ENCODE measurements at regions not wholly inside any gene's neighbourhood (a gene's known extent, or its start where the extent isn't known, plus 50 kb on each side); places are given as distances from the start of the nearest gene placed in this dataset.
"Not testable (repeated sequence)": the region's sequence is repeated elsewhere in the genome, so short reads cannot be mapped to it uniquely, and the experiment has no call there.

DNA sequence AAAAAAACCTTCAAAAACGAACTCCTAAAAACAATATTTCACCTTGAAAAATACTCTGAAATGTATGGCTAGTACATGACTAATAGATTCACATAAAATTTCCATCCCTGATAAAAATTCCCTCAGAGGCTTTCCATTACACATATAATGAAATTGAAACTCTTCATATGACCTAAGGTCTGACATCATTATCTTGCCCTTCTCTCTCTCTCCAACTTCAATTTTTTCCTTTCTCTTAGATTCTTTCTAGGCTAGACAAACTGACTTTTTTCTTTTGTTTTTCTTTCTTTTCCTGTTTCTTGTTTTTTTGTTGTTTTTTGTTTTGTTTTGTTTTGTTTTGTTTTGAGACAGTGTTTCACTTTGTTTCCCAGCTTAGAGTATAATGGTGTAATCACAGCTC, 1220.5 kb downstream of the ROBO2 start:
- Histone ChIP-seq H3K4me3 (no peak overlapping the region), H3K4me1 (replicated peaks in 1 of 2) (peaks cover 0 to 12% of the 10 kb centered on the region in 2 donors), H3K27ac (no peak overlapping the region)
- WGBS, 10 experiments = 17 to 100% (median 80%) methylated on average over 1 of the region's 1 CpG; no CpG with 5 or more reads in 1 of the 10 experiments
- no peak for ATAC-seq (replicated peaks in 6 of 8)
- in situ Hi-C loops (cut with MboI; ENCODE audit: low pct_unique_long_range_greater_than_20kb in 2 of 9, low sequenced_read_pairs in 9 of 9, unreplicated experiment in 9 of 9) = loop anchor here in 1 of 9 experiments (25.0 kb wide), 1 partner anchor 377 kb away; no protein-coding TSS in a partner anchor

DNA sequence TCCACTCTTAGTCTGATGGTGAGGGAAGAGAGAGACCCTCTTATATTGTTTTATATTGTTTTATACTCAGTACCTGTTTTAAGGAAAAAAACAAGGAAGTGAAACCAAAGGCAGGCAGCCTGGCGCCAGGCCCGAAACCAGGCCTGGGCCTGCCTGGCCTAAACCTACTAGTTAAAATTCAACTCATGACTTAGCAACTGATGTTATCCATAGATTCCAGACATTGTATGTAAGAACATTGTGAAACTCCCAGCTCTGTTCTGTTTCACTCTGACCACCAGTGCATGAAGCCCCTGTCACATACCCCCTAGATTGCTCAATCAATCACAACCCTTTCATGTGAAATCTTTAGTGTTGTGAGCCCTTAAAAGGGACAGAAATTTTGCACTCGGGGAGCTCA, 1226.7 kb downstream of the ROBO2 start:
- WGBS, 10 experiments = 81 to 100% (median 91%) methylated on average over 2 to 3 of the region's 3 CpGs; no CpG with 5 or more reads in 2 of the 10 experiments
- ATAC-seq (replicated peaks in 6 of 8); H3K27ac ChIP-seq; H3K4me3 ChIP-seq; H3K4me1 ChIP-seq (replicated peaks in 1 of 2): not testable (repeated sequence)
- in situ Hi-C loops (cut with MboI; ENCODE audit: low pct_unique_long_range_greater_than_20kb in 2 of 9, low sequenced_read_pairs in 9 of 9, unreplicated experiment in 9 of 9) = loop anchor here in 1 of 9 experiments (25.0 kb wide), 1 partner anchor 371 kb away; no protein-coding TSS in a partner anchor

DNA sequence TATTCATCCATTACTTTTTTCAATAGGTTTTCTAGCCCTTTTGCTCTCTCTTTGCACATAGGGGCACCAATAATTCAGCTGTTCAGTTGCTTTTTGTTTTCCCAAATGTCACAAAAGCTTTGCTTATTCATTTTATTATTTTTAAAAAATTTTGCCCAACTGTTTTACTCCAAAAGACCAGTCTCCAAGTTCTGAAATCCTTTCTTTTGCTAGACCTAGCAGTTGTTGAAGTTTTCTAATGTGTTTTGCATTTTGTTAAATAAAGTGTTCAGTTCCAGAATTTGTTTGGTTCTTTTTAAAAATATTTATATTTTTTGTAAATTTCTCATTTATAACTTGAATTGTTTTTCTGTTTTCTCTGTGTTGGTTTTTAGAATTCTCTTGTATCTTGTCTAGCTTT, 1227.3 kb downstream of the ROBO2 start:
- H3K4me3 ChIP-seq = no peak overlapping the region
- no peak for ATAC-seq (replicated peaks in 6 of 8)
- in situ Hi-C loops (cut with MboI; ENCODE audit: low pct_unique_long_range_greater_than_20kb in 2 of 9, low sequenced_read_pairs in 9 of 9, unreplicated experiment in 9 of 9) = loop anchor here in 1 of 9 experiments (25.0 kb wide), 1 partner anchor 370 kb away; no protein-coding TSS in a partner anchor
- H3K4me1 ChIP-seq (replicated peaks in 1 of 2) = no peaks in the 10 kb centered on the region
- H3K27ac ChIP-seq = no peak overlapping the region

DNA sequence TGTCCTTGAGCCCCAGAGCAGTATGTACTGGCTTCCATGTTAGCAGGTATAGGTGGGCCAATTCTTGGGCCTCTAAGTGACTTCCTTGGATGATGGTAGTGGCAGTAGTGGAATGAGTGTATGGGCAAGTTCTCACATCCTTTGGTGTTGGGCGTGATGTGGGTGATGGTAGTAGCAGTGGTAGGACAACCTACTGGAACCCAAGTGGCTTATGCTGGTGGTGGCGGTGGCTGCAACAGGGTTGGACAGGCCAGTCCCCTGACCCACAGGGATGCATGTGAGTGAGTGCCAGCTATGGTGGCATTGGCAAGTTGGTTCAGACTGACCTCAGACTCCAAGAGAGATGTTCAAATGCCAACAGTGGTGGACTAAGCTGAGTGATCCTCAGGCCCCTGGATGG, 1228.2 kb downstream of the ROBO2 start:
- no peak overlapping the region for H3K27ac ChIP-seq
- 60 to 100% (median 100%) methylated on average over 1 to 2 of the region's 2 CpGs; no CpG with 5 or more reads in 7 of the 10 experiments for WGBS, 10 experiments
- no peak for ATAC-seq (replicated peaks in 6 of 8)
- no peaks in the 10 kb centered on the region for H3K4me1 ChIP-seq (replicated peaks in 1 of 2)
- no peak overlapping the region for H3K4me3 ChIP-seq
- in situ Hi-C loops (cut with MboI; ENCODE audit: low pct_unique_long_range_greater_than_20kb in 2 of 9, low sequenced_read_pairs in 9 of 9, unreplicated experiment in 9 of 9) = loop anchor here in 1 of 9 experiments (25.0 kb wide), 1 partner anchor 369 kb away; no protein-coding TSS in a partner anchor

DNA sequence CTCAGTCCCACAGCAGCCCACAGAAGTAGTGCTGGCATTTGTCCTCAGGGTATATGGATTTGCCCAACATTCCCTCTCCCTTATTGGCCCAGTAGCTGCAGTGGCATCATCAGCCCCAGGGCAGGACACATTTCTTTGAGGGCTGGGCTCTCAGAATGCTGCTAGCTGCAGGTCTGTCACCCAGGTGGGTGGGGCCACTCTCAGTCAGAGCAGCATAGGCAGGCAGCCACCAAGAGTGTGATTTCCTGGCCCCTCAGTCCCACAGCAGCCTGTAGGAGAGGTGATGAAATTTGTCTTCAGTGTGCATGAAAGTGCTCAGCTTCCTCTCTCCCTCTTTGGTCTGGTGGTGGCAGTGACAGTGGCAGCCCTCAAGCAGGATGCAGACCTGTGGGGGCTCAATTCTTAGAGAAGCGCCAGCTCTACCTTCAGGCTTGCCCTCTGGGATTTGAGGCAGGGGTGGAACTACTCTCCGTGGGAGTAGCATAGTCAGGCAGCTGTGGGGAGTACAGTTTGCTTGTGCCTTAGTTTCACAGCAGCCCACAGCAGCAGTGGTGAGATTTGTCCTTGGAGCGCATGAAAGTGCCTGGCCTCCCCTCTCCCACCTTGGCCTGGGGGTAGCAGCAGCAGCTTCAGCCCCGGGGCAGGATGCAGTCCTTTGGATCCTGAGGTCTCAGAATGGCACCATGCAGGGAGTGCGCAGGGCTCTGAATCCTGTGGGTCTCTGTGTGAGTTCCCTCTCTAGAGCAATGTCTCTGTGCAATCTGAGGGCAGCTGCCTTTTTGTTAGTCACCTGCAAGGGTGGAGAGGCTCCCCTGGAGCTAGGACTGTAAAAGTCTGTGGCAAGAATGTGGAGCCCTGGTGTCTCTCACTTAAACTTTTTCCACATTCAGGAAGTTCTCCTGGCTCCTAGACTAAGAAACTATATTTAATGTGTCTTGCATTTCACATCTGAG, 1229.1 kb downstream of the ROBO2 start:
- 70 to 100% (median 93%) methylated on average over 1 to 4 of the region's 5 CpGs; no CpG with 5 or more reads in 4 of the 10 experiments for WGBS, 10 experiments
- ATAC-seq (replicated peaks in 6 of 8) = peak in 3 of 8 experiments; percentile 38 to 55 (median 53)
- in situ Hi-C loops (cut with MboI; ENCODE audit: low pct_unique_long_range_greater_than_20kb in 2 of 9, low sequenced_read_pairs in 9 of 9, unreplicated experiment in 9 of 9) = loop anchor here in 1 of 9 experiments (25.0 kb wide), 1 partner anchor 368 kb away; no protein-coding TSS in a partner anchor
- H3K4me1 ChIP-seq (replicated peaks in 1 of 2) = no peaks in the 10 kb centered on the region
- H3K27ac ChIP-seq = no peak overlapping the region
- H3K4me3 ChIP-seq = no peak overlapping the region

DNA sequence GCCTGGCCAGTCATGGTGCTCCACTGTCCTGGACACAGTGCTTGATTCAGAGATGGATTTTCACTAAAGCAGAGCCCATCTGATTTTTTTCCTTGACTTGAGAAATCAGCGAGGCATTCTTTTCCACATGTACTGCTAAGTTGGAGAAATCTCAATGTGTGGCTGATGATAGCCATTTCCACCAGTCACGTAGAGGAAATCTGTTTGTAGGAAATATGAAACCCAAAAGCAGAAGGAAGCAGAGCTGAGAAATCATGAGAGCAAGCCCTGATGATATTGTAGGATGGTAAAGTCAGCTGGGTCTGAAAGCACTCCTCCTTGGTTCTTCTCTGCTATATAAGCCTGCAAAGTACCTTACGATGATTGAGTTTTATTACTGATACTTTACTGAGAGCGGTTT, 1233.4 kb downstream of the ROBO2 start:
- WGBS, 10 experiments = 45 to 100% (median 97%) methylated on average over 1 to 4 of the region's 4 CpGs
- no peak for ATAC-seq (replicated peaks in 6 of 8)
- H3K4me3 ChIP-seq = no peak overlapping the region
- in situ Hi-C loops (cut with MboI; ENCODE audit: low pct_unique_long_range_greater_than_20kb in 2 of 9, low sequenced_read_pairs in 9 of 9, unreplicated experiment in 9 of 9) = loop anchor here in 1 of 9 experiments (25.0 kb wide), 1 partner anchor 364 kb away; no protein-coding TSS in a partner anchor
- H3K4me1 ChIP-seq (replicated peaks in 1 of 2) = no peaks in the 10 kb centered on the region
- no peak overlapping the region for H3K27ac ChIP-seq

DNA sequence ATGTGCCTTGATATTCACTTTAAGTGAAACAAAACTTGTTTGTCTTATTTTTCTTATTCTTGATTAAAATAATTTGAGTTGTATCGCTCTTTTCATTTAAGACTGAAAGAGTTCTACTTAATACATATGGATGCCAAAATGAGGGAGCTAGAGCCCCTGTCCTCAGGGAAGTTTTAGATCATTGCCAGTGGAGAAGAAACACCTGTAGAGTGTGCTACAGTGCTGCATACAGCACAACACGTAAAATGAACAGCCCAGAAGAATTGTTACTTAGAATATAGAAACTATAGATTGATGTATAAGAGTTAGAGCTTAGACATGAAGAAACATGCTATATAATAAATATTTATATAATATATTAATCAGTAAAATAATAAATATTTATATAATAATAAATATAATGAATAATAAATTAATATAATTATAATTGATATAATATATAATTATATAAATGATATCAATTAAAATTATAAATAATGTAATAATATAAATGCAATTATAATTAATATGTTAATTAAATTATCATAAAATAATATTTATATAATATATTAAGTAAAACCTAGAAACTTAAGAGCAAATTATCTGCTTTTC, 1234.7 kb downstream of the ROBO2 start:
- H3K27ac ChIP-seq = no peak overlapping the region
- 36 to 100% (median 94%) methylated on average over 1 to 2 of the region's 2 CpGs for WGBS, 10 experiments
- in situ Hi-C loops (cut with MboI; ENCODE audit: low pct_unique_long_range_greater_than_20kb in 2 of 9, low sequenced_read_pairs in 9 of 9, unreplicated experiment in 9 of 9) = loop anchor here in 1 of 9 experiments (25.0 kb wide), 1 partner anchor 363 kb away; no protein-coding TSS in a partner anchor
- ATAC-seq (replicated peaks in 6 of 8) = peak in 1 of 8 experiments; percentile 26
- H3K4me1 ChIP-seq (replicated peaks in 1 of 2) = no peaks in the 10 kb centered on the region
- H3K4me3 ChIP-seq = no peak overlapping the region

DNA sequence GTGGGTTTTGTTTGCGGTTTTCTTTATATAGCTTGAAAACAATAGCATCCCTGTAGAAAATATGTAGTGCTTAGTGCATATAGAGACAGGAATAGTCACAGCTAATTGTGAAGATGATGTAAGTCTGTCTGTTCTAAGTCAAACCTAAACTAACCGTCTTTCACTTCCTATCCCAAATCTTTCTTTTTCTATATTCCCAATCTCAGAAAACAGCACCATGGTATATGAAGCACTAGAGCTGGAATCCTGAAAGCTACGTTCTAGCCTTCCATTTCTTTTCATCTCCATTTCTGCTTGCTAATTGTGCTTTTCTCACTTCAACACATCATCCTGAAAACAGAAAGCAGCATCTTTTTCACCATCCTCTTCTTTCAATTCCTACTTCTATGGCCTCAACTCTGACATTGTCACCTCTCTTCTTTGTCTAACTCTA, 1235.5 kb downstream of the ROBO2 start:
- no peak for ATAC-seq (replicated peaks in 6 of 8)
- Histone ChIP-seq H3K4me1 (replicated peaks in 1 of 2) (no peaks in the 10 kb centered on the region), H3K4me3 (no peak overlapping the region), H3K27ac (no peak overlapping the region)
- in situ Hi-C loops (cut with MboI; ENCODE audit: low pct_unique_long_range_greater_than_20kb in 2 of 9, low sequenced_read_pairs in 9 of 9, unreplicated experiment in 9 of 9) = no loop called here
- WGBS, 10 experiments = 60 to 100% (median 81%) methylated on average over 1 to 3 of the region's 3 CpGs; no CpG with 5 or more reads in 1 of the 10 experiments

DNA sequence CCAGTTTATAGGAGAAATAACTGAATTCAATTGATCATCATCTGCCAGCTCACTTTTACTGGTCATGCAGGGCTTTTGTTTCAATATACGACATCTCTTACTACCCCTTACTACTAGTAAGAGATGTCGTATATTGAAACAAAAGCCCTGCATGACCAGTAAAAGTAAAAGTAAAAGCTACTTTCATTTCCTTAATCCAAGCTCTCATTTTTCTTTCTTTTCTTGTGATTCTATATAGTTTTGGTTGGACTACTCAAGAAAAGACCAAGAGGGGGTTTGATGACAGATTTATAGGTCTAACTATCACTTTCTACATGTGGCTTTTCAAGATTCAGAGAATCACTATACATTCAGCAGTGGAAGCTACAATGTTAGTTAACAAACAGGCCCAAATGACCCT, 1237.3 kb downstream of the ROBO2 start:
- no peaks in the 10 kb centered on the region for H3K4me1 ChIP-seq (replicated peaks in 1 of 2)
- H3K4me3 ChIP-seq = no peak overlapping the region
- WGBS, 10 experiments = 83 to 100% (median 100%) methylated on average over 1 to 2 of the region's 2 CpGs
- ATAC-seq (replicated peaks in 6 of 8) = no peak
- in situ Hi-C loops (cut with MboI; ENCODE audit: low pct_unique_long_range_greater_than_20kb in 2 of 9, low sequenced_read_pairs in 9 of 9, unreplicated experiment in 9 of 9) = no loop called here
- H3K27ac ChIP-seq = no peak overlapping the region

DNA sequence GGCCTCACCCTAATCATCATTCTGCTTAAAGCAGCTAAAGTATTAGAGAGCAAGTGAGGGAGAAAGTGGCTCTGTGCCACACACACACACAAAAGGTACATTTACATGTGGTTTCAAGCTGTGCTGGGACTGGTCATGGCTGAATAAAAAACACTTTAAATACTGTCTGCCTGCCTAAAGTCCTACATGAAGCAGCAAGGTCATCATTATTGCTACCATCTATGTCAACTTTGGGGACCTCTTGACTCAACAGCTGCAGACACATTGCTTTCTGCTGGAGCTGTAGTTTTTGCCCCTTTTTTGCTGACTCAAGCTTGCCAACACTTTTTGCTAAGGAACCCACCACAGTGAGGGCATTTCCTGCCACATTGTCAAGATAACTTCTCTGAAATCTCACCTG, 1237.9 kb downstream of the ROBO2 start:
- ATAC-seq (replicated peaks in 6 of 8) = peak in 2 of 8 experiments; percentile 56 to 65
- Histone ChIP-seq H3K27ac (no peak overlapping the region), H3K4me3 (no peak overlapping the region), H3K4me1 (replicated peaks in 1 of 2) (no peaks in the 10 kb centered on the region)
- in situ Hi-C loops (cut with MboI; ENCODE audit: low pct_unique_long_range_greater_than_20kb in 2 of 9, low sequenced_read_pairs in 9 of 9, unreplicated experiment in 9 of 9) = no loop called here

DNA sequence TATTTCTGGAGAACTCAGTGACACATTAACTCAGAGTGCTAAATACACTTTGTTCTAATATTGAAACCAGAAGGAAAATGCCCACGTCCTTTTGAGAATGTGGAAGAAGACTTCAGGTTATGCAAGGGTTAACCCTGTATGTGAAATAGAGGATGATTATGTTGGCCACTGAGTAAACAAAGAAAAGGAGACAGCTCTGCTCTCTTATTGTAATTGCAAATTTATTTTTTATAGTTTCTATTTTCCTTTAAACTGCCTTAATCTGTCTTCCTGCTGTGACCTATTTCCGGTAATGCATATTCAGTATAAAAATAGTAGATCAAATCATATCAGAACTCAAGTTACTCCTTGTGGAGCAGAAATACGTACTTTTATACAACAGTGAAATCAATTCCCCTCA, 1239.2 kb downstream of the ROBO2 start:
- peaks cover 0 to 3% of the 10 kb centered on the region in 2 donors for H3K4me1 ChIP-seq (replicated peaks in 1 of 2)
- no peak overlapping the region for H3K27ac ChIP-seq
- in situ Hi-C loops (cut with MboI; ENCODE audit: low pct_unique_long_range_greater_than_20kb in 2 of 9, low sequenced_read_pairs in 9 of 9, unreplicated experiment in 9 of 9) = no loop called here
- no peak overlapping the region for H3K4me3 ChIP-seq
- peak in 1 of 8 experiments; percentile 22 for ATAC-seq (replicated peaks in 6 of 8)
- WGBS, 10 experiments = 45 to 100% (median 92%) methylated on average over 1 to 3 of the region's 3 CpGs; no CpG with 5 or more reads in 1 of the 10 experiments

DNA sequence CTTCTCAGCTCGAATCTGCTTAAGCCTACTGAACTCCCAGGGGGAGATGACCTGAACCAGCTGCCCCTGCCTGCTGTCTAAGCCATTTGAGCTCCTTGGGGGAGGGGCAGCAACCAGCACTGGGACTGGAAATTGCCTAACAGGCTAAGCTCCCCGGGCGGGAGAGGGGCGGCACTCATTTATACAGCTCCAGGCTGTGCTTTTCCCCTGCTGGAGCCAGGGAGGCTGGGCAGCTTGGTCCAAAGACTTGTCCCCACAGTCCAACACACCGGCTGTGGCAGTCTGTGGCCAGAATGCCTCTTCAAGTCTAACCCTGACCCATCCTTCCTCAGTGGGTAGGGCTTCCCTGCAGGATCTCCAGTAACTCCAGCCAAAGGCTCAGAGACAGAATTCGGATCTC, 1241.5 kb downstream of the ROBO2 start:
- Histone ChIP-seq H3K4me1 (replicated peaks in 1 of 2) (peaks cover 0 to 11% of the 10 kb centered on the region in 2 donors), H3K27ac (no peak overlapping the region), H3K4me3 (no peak overlapping the region)
- WGBS, 10 experiments = 50 to 83% (median 75%) methylated on average over 2 to 3 of the region's 6 CpGs; no CpG with 5 or more reads in 6 of the 10 experiments
- ATAC-seq (replicated peaks in 6 of 8) = no peak
- in situ Hi-C loops (cut with MboI; ENCODE audit: low pct_unique_long_range_greater_than_20kb in 2 of 9, low sequenced_read_pairs in 9 of 9, unreplicated experiment in 9 of 9) = no loop called here

DNA sequence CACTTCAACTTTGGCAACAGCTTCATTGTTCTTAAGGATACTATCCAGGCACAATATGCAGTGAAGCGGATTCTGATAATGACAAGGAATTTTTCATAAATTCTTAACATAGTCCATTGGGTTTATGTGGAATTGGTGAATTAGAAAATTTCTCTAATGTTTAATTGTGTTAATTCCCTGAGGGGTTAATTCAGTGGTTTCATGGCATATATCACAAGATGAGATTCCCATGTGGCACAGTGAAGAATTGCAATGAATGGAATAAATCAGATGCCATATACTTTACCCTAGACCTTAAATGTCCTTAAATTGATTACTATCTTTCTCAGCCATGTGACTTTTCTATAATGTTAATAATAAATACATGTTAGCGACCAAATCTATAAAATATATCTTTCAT, 1244.1 kb downstream of the ROBO2 start:
- in situ Hi-C loops (cut with MboI; ENCODE audit: low pct_unique_long_range_greater_than_20kb in 2 of 9, low sequenced_read_pairs in 9 of 9, unreplicated experiment in 9 of 9) = no loop called here
- 60 to 94% (median 80%) methylated on average over 1 to 2 of the region's 2 CpGs; no CpG with 5 or more reads in 1 of the 10 experiments for WGBS, 10 experiments
- ATAC-seq (replicated peaks in 6 of 8) = no peak
- Histone ChIP-seq H3K27ac (no peak overlapping the region), H3K4me3 (no peak overlapping the region), H3K4me1 (replicated peaks in 1 of 2) (peaks cover 0 to 11% of the 10 kb centered on the region in 2 donors)
